Duodenal mucosa (tissue), 2 donors: ENCODE measurements at regions not wholly inside any gene's neighbourhood (a gene's known extent, or its start where the extent isn't known, plus 50 kb on each side); places are given as distances from the start of the nearest gene placed in this dataset.

Experiments used
- H3K27ac ChIP-seq: one replicate; pipeline ENCODE4 v1.7.0; 2013; ENCODE audit warnings: low read depth, low read length
- H3K27me3 ChIP-seq, 2 donors: one replicate each; pipeline ENCODE4 v1.7.0; 2013; ENCODE audit warnings: low read length in 2 of 2, control low read depth in 1 of 2; ENCODE audit not compliant: insufficient read depth in 2 of 2, control insufficient read depth in 1 of 2
- H3K36me3 ChIP-seq, 2 donors: one replicate each; pipeline ENCODE4 v1.7.0; 2013; ENCODE audit warnings: low read length in 2 of 2, control low read depth in 1 of 2; ENCODE audit not compliant: insufficient read depth in 2 of 2, control insufficient read depth in 1 of 2
- H3K4me1 ChIP-seq, 2 donors: one replicate each; pipeline ENCODE4 v1.7.0; 2013; ENCODE audit warnings: low read length in 2 of 2, control low read depth in 1 of 2; ENCODE audit not compliant: insufficient read depth in 2 of 2, control insufficient read depth in 1 of 2
- H3K4me3 ChIP-seq, 2 donors: one replicate each; pipeline ENCODE4 v1.7.0; 2013; ENCODE audit warnings: low read length in 2 of 2, low read depth in 1 of 2
- H3K9ac ChIP-seq, 2 donors: one replicate each; pipeline ENCODE4 v1.7.0; 2013; ENCODE audit warnings: low read length in 2 of 2, low read depth in 1 of 2
- H3K9me3 ChIP-seq, 2 donors: one replicate each; pipeline ENCODE4 v1.7.0; 2013; ENCODE audit warnings: low read length in 2 of 2, control low read depth in 1 of 2; ENCODE audit not compliant: control insufficient read depth in 1 of 2

GRCh38 chr12:97951717-97952116 is 489.1 kb downstream of the RMST start:
- no peak overlapping the region for H3K4me3 ChIP-seq
- no peaks in the 10 kb centered on the region for H3K36me3 ChIP-seq
- H3K4me1 ChIP-seq = no peaks in the 10 kb centered on the region
- no peak overlapping the region for H3K9ac ChIP-seq
- H3K27me3 ChIP-seq = no peaks in the 10 kb centered on the region
- no peaks in the 10 kb centered on the region for H3K9me3 ChIP-seq
- H3K27ac ChIP-seq = no peak overlapping the region

DNA sequence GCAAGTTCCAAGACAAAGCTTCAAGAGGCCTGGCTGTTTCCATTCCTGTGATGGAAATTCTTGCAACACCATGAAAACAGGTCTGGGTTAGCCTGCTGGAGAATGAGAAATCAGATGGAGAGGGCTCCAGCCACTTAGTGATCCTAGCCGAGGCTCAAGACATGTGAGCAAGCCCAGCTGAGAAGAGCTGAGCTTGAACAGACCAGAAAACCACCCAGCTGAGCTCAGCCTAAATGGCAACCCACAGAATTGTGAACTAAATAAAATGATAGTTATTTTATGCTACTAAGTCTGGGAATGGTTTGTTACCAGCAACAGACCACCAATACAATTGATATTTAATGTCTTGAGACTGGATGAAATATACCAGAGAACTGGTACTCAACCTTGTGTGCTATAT is 494.5 kb downstream of the RMST start:
- H3K4me1 ChIP-seq = no peaks in the 10 kb centered on the region
- no peaks in the 10 kb centered on the region for H3K27me3 ChIP-seq
- no peak overlapping the region for H3K4me3 ChIP-seq
- H3K27ac ChIP-seq = no peak overlapping the region
- H3K9me3 ChIP-seq = peaks cover 0 to 9% of the 10 kb centered on the region in 2 donors
- H3K9ac ChIP-seq = no peak overlapping the region
- H3K36me3 ChIP-seq = no peaks in the 10 kb centered on the region

- Histone ChIP-seq H3K9ac (no peak overlapping the region), H3K9me3 (peaks cover 0 to 9% of the 10 kb centered on the region in 2 donors), H3K36me3 (no peaks in the 10 kb centered on the region), H3K27ac (no peak overlapping the region), H3K4me3 (no peak overlapping the region), H3K27me3 (no peaks in the 10 kb centered on the region), H3K4me1 (no peaks in the 10 kb centered on the region)
Observed at GRCh38 chr12:97960225-97960624, 497.6 kb downstream of the RMST start.

- no peak overlapping the region for H3K9ac ChIP-seq
- H3K4me3 ChIP-seq = no peak overlapping the region
- no peaks in the 10 kb centered on the region for H3K4me1 ChIP-seq
- no peaks in the 10 kb centered on the region for H3K27me3 ChIP-seq
- H3K36me3 ChIP-seq = no peaks in the 10 kb centered on the region
- peaks cover 0 to 9% of the 10 kb centered on the region in 2 donors for H3K9me3 ChIP-seq
- no peak overlapping the region for H3K27ac ChIP-seq
Observed at GRCh38 chr12:97960741-97961608, 498.4 kb downstream of the RMST start.

GRCh38 chr12:97967831-97968230 is 505.2 kb downstream of the RMST start:
- Histone ChIP-seq H3K4me1 (no peaks in the 10 kb centered on the region), H3K9ac (no peak overlapping the region)

DNA sequence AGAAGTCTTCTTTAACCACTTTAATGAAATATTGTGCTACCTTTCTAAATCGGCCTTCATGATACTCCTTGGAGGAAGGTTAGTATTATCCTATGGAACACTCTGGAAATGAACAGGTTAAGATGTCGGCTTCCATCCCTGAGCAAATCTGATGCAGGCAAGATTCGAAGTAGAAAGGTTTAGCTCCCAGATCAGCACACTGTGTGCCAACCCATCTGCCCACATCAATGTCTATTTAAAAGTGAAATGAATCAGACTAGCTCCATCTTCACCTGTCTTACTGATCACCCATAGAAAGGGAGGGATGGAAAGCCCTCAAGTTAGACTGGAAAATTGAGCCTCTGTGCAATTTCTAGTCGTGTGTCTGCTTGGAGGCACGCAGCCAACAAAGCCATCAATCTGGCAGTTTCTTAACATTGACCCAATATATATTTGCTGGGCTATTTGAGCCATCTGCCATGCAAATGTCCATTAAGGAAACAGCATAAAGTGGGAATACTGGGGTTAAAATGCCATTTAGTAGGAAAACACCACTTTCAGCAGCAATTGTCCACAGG is 506.1 kb downstream of the RMST start:
- Histone ChIP-seq H3K27ac (no peak overlapping the region), H3K9me3 (no peaks in the 10 kb centered on the region), H3K4me1 (no peaks in the 10 kb centered on the region), H3K9ac (no peak overlapping the region), H3K36me3 (no peaks in the 10 kb centered on the region), H3K27me3 (no peaks in the 10 kb centered on the region), H3K4me3 (no peak overlapping the region)

More at GRCh38 chr12:97967831-97968230, 505.2 kb downstream of the RMST start:
- H3K9me3 ChIP-seq = no peaks in the 10 kb centered on the region
- no peak overlapping the region for H3K27ac ChIP-seq
- no peak overlapping the region for H3K4me3 ChIP-seq
- H3K36me3 ChIP-seq = no peaks in the 10 kb centered on the region
- H3K27me3 ChIP-seq = no peaks in the 10 kb centered on the region

DNA sequence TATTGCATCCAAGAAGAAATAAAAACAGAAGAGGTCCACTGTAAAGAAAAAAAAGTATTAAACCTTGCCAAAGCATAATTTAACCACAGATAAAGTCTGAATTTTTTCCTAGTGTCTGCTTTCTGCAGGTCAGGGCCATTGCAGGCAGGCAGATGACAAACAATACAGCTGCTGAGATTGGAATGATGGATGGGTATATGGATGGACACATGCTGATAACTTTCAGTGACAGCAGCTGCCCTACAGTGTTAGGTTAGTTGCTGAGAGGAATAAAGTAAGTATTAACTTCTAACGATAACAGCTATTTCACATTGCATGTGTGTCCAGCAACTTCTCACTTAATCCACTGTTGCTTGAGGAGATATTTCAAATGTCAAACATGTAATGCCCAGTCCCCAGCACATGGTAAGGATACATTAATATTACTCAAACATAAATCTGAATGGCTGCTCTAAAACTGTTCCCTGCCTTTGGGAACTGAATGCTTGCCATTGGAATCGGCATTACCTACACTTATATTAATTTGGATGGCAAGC is 515.3 kb downstream of the RMST start:
- H3K27ac ChIP-seq = no peak overlapping the region
- H3K9ac ChIP-seq = no peak overlapping the region
- no peaks in the 10 kb centered on the region for H3K27me3 ChIP-seq
- no peak overlapping the region for H3K4me3 ChIP-seq
- no peaks in the 10 kb centered on the region for H3K36me3 ChIP-seq
- H3K9me3 ChIP-seq = peaks cover 0 to 2% of the 10 kb centered on the region in 2 donors
- H3K4me1 ChIP-seq = no peaks in the 10 kb centered on the region

DNA sequence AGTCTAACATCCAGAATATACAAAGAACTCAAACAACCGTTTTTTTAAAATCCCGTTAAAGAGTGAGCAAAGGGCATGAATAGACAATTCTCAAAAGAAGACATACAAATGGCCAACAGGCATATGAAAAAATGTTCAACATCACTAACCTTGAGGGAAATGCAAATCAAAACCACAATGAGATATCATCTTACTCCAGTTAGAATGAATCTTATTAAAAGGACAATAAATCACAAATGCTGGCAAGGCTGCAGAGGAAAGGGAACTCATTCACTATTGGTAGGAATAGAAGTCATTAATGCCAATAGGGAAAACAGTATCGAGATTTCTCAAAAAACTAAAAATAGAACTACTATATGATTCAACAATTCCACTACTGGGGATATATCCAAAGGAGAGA is 520.1 kb downstream of the RMST start:
- H3K4me3 ChIP-seq = no peak overlapping the region
- H3K9ac ChIP-seq = no peak overlapping the region
- H3K4me1 ChIP-seq = no peaks in the 10 kb centered on the region
- no peak overlapping the region for H3K27ac ChIP-seq
- H3K27me3 ChIP-seq = no peaks in the 10 kb centered on the region
- no peaks in the 10 kb centered on the region for H3K36me3 ChIP-seq
- peaks cover 0 to 2% of the 10 kb centered on the region in 2 donors for H3K9me3 ChIP-seq

GRCh38 chr12:97983796-97984195 is 521.2 kb downstream of the RMST start:
- peaks cover 0 to 2% of the 10 kb centered on the region in 2 donors for H3K9me3 ChIP-seq
- H3K4me1 ChIP-seq = no peaks in the 10 kb centered on the region
- no peaks in the 10 kb centered on the region for H3K36me3 ChIP-seq
- H3K27me3 ChIP-seq = no peaks in the 10 kb centered on the region
- no peak overlapping the region for H3K9ac ChIP-seq
- no peak overlapping the region for H3K27ac ChIP-seq
- H3K4me3 ChIP-seq = no peak overlapping the region

- Histone ChIP-seq H3K9me3 (peaks cover 0 to 2% of the 10 kb centered on the region in 2 donors), H3K27me3 (no peaks in the 10 kb centered on the region), H3K36me3 (no peaks in the 10 kb centered on the region), H3K27ac (no peak overlapping the region), H3K4me3 (no peak overlapping the region), H3K9ac (no peak overlapping the region), H3K4me1 (no peaks in the 10 kb centered on the region)
Observed at GRCh38 chr12:97984436-97984835, 521.8 kb downstream of the RMST start.
